GM23338 (cell line): ENCODE measurements at regions not wholly inside any gene's neighbourhood (a gene's known extent, or its start where the extent isn't known, plus 50 kb on each side); places are given as distances from the start of the nearest gene placed in this dataset.

Source experiments
- CTCF ChIP-seq, 2 experiments: fragments of 200-600 bp in 1 of 2; sonication (generic) in 1 of 2; conservative IDR thresholded peaks; 2 replicates each; pipeline versions ENCODE4 v1.5.1 to v1.6.1; 2016 to 2017; ENCODE audit warnings: antibody characterized with exemption in 2 of 2, low read depth in 2 of 2, mild to moderate bottlenecking in 2 of 2, moderate library complexity in 1 of 2
- EZH2phosphoT487 ChIP-seq: fragments of 200-600 bp; sonication (generic); IDR thresholded peaks from one replicate; pipeline ENCODE4 v1.8.1; 2018; ENCODE audit warnings: antibody characterized with exemption; ENCODE audit not compliant: unreplicated experiment

- TF ChIP-seq EZH2phosphoT487 (no peak), CTCF (conservative IDR thresholded peaks at IDR 0.05; ENCODE audit: low read depth in 2 of 2) (no peak)
Measured at GRCh38 chr16:16763449-16763848, 384.5 kb downstream of the NPIPA7 start.
